SK-N-SH treated with all-trans-retinoic acid at 6 μM for 48 hours (cell line): ENCODE measurements at regions not wholly inside any gene's neighbourhood (a gene's known extent, or its start where the extent isn't known, plus 50 kb on each side); places are given as distances from the start of the nearest gene placed in this dataset.

Experiments
- ATAC-seq: fragments of 200-7000 bp; cut with Tn5 transposase; 3 replicates; pipeline ENCODE4 v1.9.1; 2020; ENCODE audit warnings: mild to moderate bottlenecking, moderate library complexity
- ARNTL ChIP-seq: fragments of 450-650 bp; formaldehyde crosslinking; IDR thresholded peaks from 2 replicates; pipeline ENCODE4 v1.5.0; 2020; ENCODE audit warnings: low read depth, mild to moderate bottlenecking, moderate library complexity, borderline replicate concordance
- BACH2 ChIP-seq: fragments of 250-450 bp; sonication (Bioruptor Pico); IDR thresholded peaks from 2 replicates; pipeline ENCODE4 v1.9.0; 2021; ENCODE audit warnings: mild to moderate bottlenecking, borderline replicate concordance
- CSRNP3 ChIP-seq: fragments of 250-450 bp; sonication (Bioruptor Pico); IDR thresholded peaks from 2 replicates; pipeline ENCODE4 v1.5.1; 2021; ENCODE audit warnings: mild to moderate bottlenecking, moderate library complexity
- ESRRG ChIP-seq: fragments of 250-450 bp; sonication (Bioruptor Pico); IDR thresholded peaks from 2 replicates; pipeline ENCODE4 v1.6.1; 2021; ENCODE audit warnings: mild to moderate bottlenecking
- GLIS3 ChIP-seq: fragments of 250-450 bp; sonication (Bioruptor Pico); IDR thresholded peaks from 2 replicates; pipeline ENCODE4 v1.5.0; 2020; ENCODE audit warnings: mild to moderate bottlenecking, moderate library complexity
- ISL1 ChIP-seq: fragments of 250-450 bp; sonication (Bioruptor Pico); IDR thresholded peaks from 2 replicates; pipeline ENCODE4 v2.1.2; 2022; ENCODE audit warnings: mild to moderate bottlenecking, moderate library complexity
- OSR1 ChIP-seq: fragments of 250-450 bp; sonication (Bioruptor Pico); IDR thresholded peaks from 2 replicates; pipeline ENCODE4 v1.8.0; 2022; ENCODE audit warnings: moderate library complexity, mild to moderate bottlenecking, inconsistent platforms
- PATZ1 ChIP-seq: fragments of 250-450 bp; sonication (Bioruptor Pico); IDR thresholded peaks from 2 replicates; pipeline ENCODE4 v1.8.0; 2020; ENCODE audit warnings: mild to moderate bottlenecking, moderate library complexity, borderline replicate concordance
- POU6F1 ChIP-seq: fragments of 250-450 bp; sonication (Bioruptor Pico); IDR thresholded peaks from 2 replicates; pipeline ENCODE4 v1.8.0; 2021; ENCODE audit warnings: low read depth, mild to moderate bottlenecking, moderate library complexity, borderline replicate concordance
- PPARA ChIP-seq: fragments of 250-450 bp; sonication (Bioruptor Pico); IDR thresholded peaks from 2 replicates; pipeline ENCODE4 v1.5.0; 2020; ENCODE audit warnings: mild to moderate bottlenecking, borderline replicate concordance
- RARB ChIP-seq: fragments of 250-450 bp; sonication (Bioruptor Pico); IDR thresholded peaks from 2 replicates; pipeline ENCODE4 v1.8.0; 2021; ENCODE audit warnings: mild to moderate bottlenecking, moderate library complexity
- SNAI2 ChIP-seq: fragments of 250-450 bp; sonication (Bioruptor Pico); IDR thresholded peaks from 2 replicates; pipeline ENCODE4 v1.5.0; 2020; ENCODE audit warnings: mild to moderate bottlenecking, moderate library complexity
- TOX ChIP-seq: fragments of 250-450 bp; sonication (Bioruptor Pico); IDR thresholded peaks from 2 replicates; pipeline ENCODE4 v1.8.0; 2021; ENCODE audit warnings: mild to moderate bottlenecking, moderate library complexity, borderline replicate concordance
- TSHZ2 ChIP-seq: fragments of 250-450 bp; sonication (Bioruptor Pico); IDR thresholded peaks from 2 replicates; pipeline ENCODE4 v1.5.0; 2020; ENCODE audit warnings: mild to moderate bottlenecking, moderate library complexity
- ZFP3 ChIP-seq: fragments of 250-450 bp; sonication (Bioruptor Pico); IDR thresholded peaks from 2 replicates; pipeline ENCODE4 v1.5.0; 2020; ENCODE audit warnings: mild to moderate bottlenecking, moderate library complexity
- ZFP30 ChIP-seq: fragments of 450-650 bp; formaldehyde crosslinking; IDR thresholded peaks from 2 replicates; pipeline ENCODE4 v1.5.0; 2022; ENCODE audit warnings: mild to moderate bottlenecking, moderate library complexity
- ZNF565 ChIP-seq: fragments of 450-650 bp; formaldehyde crosslinking; conservative IDR thresholded peaks from 2 replicates; pipeline ENCODE4 v1.5.0; 2020; ENCODE audit warnings: low read depth, mild to moderate bottlenecking, moderate library complexity
- ZNF70 ChIP-seq: fragments of 450-650 bp; formaldehyde crosslinking; IDR thresholded peaks from 2 replicates; pipeline ENCODE4 v1.5.0; 2020; ENCODE audit warnings: mild to moderate bottlenecking, moderate library complexity
- ZNF8 ChIP-seq: fragments of 450-650 bp; formaldehyde crosslinking; IDR thresholded peaks from 2 replicates; pipeline ENCODE4 v1.5.0; 2020; ENCODE audit warnings: mild to moderate bottlenecking, moderate library complexity

GRCh38 chr2:83725735-83726134 lies 733.3 kb downstream of the SUCLG1 start (continued):
- TF ChIP-seq PATZ1 (CRISPR knock-in tag) (no peak), ZNF70 (CRISPR knock-in tag) (no peak), ZNF8 (CRISPR knock-in tag) (no peak)

GRCh38 chr2:83705146-83705545 lies 753.9 kb downstream of the SUCLG1 start:
- no peak for ATAC-seq
- no peak for TF ChIP-seq BACH2 (CRISPR knock-in tag)
- TF ChIP-seq ZNF565 (CRISPR knock-in tag) = no peak
- TF ChIP-seq ZNF8 (CRISPR knock-in tag) = no peak
- no peak for TF ChIP-seq ZFP3 (CRISPR knock-in tag)
- TF ChIP-seq ZFP30 (CRISPR knock-in tag) = no peak
- TF ChIP-seq POU6F1 (CRISPR knock-in tag) = no peak
- no peak for TF ChIP-seq ZNF70 (CRISPR knock-in tag)
- TF ChIP-seq TSHZ2 (CRISPR knock-in tag) = no peak
- no peak for TF ChIP-seq SNAI2
- TF ChIP-seq PATZ1 (CRISPR knock-in tag) = no peak
- TF ChIP-seq PPARA (CRISPR knock-in tag) = no peak
- TF ChIP-seq TOX (CRISPR knock-in tag) = no peak
- no peak for TF ChIP-seq CSRNP3 (CRISPR knock-in tag)
- TF ChIP-seq ARNTL (CRISPR knock-in tag) = no peak

GRCh38 chr2:83703598-83703997 lies 755.5 kb downstream of the SUCLG1 start:
- TF ChIP-seq ARNTL (CRISPR knock-in tag) (no peak), ESRRG (no peak), ZNF8 (CRISPR knock-in tag) (no peak), CSRNP3 (CRISPR knock-in tag) (no peak), RARB (no peak), TSHZ2 (CRISPR knock-in tag) (no peak), PATZ1 (CRISPR knock-in tag) (no peak), GLIS3 (no peak), PPARA (CRISPR knock-in tag) (no peak), ZNF70 (CRISPR knock-in tag) (no peak), ISL1 (no peak), OSR1 (no peak)

More at GRCh38 chr2:83703598-83703997, 755.5 kb downstream of the SUCLG1 start:
- no peak for ATAC-seq
